ENCODE measurements at regions not wholly inside any gene's neighbourhood (a gene's known extent, or its start where the extent isn't known, plus 50 kb on each side); places are given as distances from the start of the nearest gene placed in this dataset.

- DNase-seq (ENCODE audit: low read depth in 4 of 4, low spot score in 2 of 4), result no peak
Observed at GRCh38 chr11:116176484-116177005, 596.2 kb downstream of the BUD13 start.

GRCh38 chr11:116175707-116176106 lies 597.1 kb downstream of the BUD13 start:
- no peak for DNase-seq (ENCODE audit: low read depth in 4 of 4, low spot score in 2 of 4)

GRCh38 chr11:116173941-116174911 lies 598.6 kb downstream of the BUD13 start:
- no peak for DNase-seq (ENCODE audit: low read depth in 4 of 4, low spot score in 2 of 4)

- DNase-seq (ENCODE audit: low read depth in 4 of 4, low spot score in 2 of 4), result no peak
Observed at GRCh38 chr11:116173506-116173905, 599.3 kb downstream of the BUD13 start.

GRCh38 chr11:116172851-116173250 lies 599.9 kb downstream of the BUD13 start:
- DNase-seq (ENCODE audit: low read depth in 4 of 4, low spot score in 2 of 4), result no peak

GRCh38 chr11:116172156-116172555 lies 600.6 kb downstream of the BUD13 start:
- DNase-seq (ENCODE audit: low read depth in 4 of 4, low spot score in 2 of 4), result no peak

- DNase-seq (ENCODE audit: low read depth in 4 of 4, low spot score in 2 of 4), result no peak
Observed at GRCh38 chr11:116171271-116172140, 601.3 kb downstream of the BUD13 start.

GRCh38 chr11:116170526-116171120 lies 602.2 kb downstream of the BUD13 start:
- DNase-seq (ENCODE audit: low read depth in 4 of 4, low spot score in 2 of 4), result no peak

GRCh38 chr11:116169776-116170175 lies 603.0 kb downstream of the BUD13 start:
- DNase-seq (ENCODE audit: low read depth in 4 of 4, low spot score in 2 of 4), result no peak

GRCh38 chr11:116168459-116168787 lies 604.4 kb downstream of the BUD13 start:
- DNase-seq (ENCODE audit: low read depth in 4 of 4, low spot score in 2 of 4), result no peak

- no peak for DNase-seq (ENCODE audit: low read depth in 4 of 4, low spot score in 2 of 4)
Observed at GRCh38 chr11:116167706-116168458, 604.9 kb downstream of the BUD13 start.

GRCh38 chr11:116166573-116167465 lies 606.0 kb downstream of the BUD13 start:
- DNase-seq (ENCODE audit: low read depth in 4 of 4, low spot score in 2 of 4), result no peak

GRCh38 chr11:116164843-116165242 lies 607.9 kb downstream of the BUD13 start:
- DNase-seq (ENCODE audit: low read depth in 4 of 4, low spot score in 2 of 4), result no peak

- DNase-seq (ENCODE audit: low read depth in 4 of 4, low spot score in 2 of 4), result peak in 3 of 4 donors; percentile 49 to 56 (median 51)
Observed at GRCh38 chr11:116162886-116163230, 609.9 kb downstream of the BUD13 start.

GRCh38 chr11:116162086-116162885 lies 610.5 kb downstream of the BUD13 start:
- DNase-seq (ENCODE audit: low read depth in 4 of 4, low spot score in 2 of 4), result no peak

GRCh38 chr11:116148645-116149044 lies 624.1 kb downstream of the BUD13 start:
- DNase-seq (ENCODE audit: low read depth in 4 of 4, low spot score in 2 of 4), result no peak

- no peak for DNase-seq (ENCODE audit: low read depth in 4 of 4, low spot score in 2 of 4)
Observed at GRCh38 chr11:116148056-116148455, 624.7 kb downstream of the BUD13 start.

GRCh38 chr11:116145187-116145865 lies 627.5 kb downstream of the BUD13 start:
- DNase-seq (ENCODE audit: low read depth in 4 of 4, low spot score in 2 of 4), result no peak
